Spleen (tissue), 11 donors: ENCODE measurements at regions not wholly inside any gene's neighbourhood (a gene's known extent, or its start where the extent isn't known, plus 50 kb on each side); places are given as distances from the start of the nearest gene placed in this dataset.

Experiments used
- DNase-seq: peaks from one replicate; pipeline ENCODE4 v3.0.0-alpha.2; 2020
- H3K27ac ChIP-seq, 8 donors: fragments of 200-600 bp; sonication (generic) in 7 of 8; 1 replicate in 4 of 8; 2 replicates in 4 of 8; pipeline versions ENCODE4 v1.5.0 to v1.8.0; 2016 to 2021; ENCODE audit warnings: inconsistent platforms in 4 of 8, mild to moderate bottlenecking in 4 of 8, moderate library complexity in 1 of 8
- H3K27me3 ChIP-seq, 7 donors: fragments of 200-600 bp; sonication (generic) in 6 of 7; replicated peaks in 1 of 7; 1 replicate in 4 of 7; 2 replicates in 3 of 7; pipeline versions ENCODE4 v1.5.0 to v1.8.0; 2016 to 2021; ENCODE audit warnings: inconsistent platforms in 3 of 7, mild to moderate bottlenecking in 1 of 7
- H3K36me3 ChIP-seq, 6 donors: fragments of 200-600 bp; sonication (generic) in 5 of 6; 1 replicate in 4 of 6; 2 replicates in 2 of 6; pipeline versions ENCODE4 v1.5.0 to v1.8.0; 2016 to 2021; ENCODE audit warnings: inconsistent platforms in 2 of 6
- H3K4me1 ChIP-seq, 6 donors: fragments of 200-600 bp; sonication (generic) in 5 of 6; 1 replicate in 3 of 6; 2 replicates in 3 of 6; pipeline versions ENCODE4 v1.5.0 to v1.8.0; 2016 to 2021; ENCODE audit warnings: inconsistent platforms in 3 of 6
- H3K4me3 ChIP-seq, 8 donors: fragments of 200-600 bp; sonication (generic) in 7 of 8; 1 replicate in 4 of 8; 2 replicates in 4 of 8; pipeline versions ENCODE4 v1.5.0 to v1.8.0; 2016 to 2021; ENCODE audit warnings: inconsistent platforms in 4 of 8, mild to moderate bottlenecking in 4 of 8, moderate library complexity in 2 of 8
- H3K9me3 ChIP-seq, 8 donors: fragments of 200-600 bp; sonication (generic) in 7 of 8; 1 replicate in 4 of 8; 2 replicates in 4 of 8; pipeline versions ENCODE4 v1.5.0 to v1.8.0; 2016 to 2021; ENCODE audit warnings: inconsistent platforms in 4 of 8
- CTCF ChIP-seq, 11 experiments: fragments of 200-600 bp in 7 of 11; fragments of 450-650 bp in 4 of 11; sonication (generic) in 4 of 11; IDR thresholded peaks in 8 of 11; conservative IDR thresholded peaks in 3 of 11; 1 replicate in 7 of 11; 2 replicates in 4 of 11; pipeline versions ENCODE4 v1.4.0 to v1.8.0; 2016 to 2021; ENCODE audit warnings: antibody characterized with exemption in 11 of 11, inconsistent platforms in 4 of 11, mild to moderate bottlenecking in 1 of 11
- POLR2A ChIP-seq, 3 donors: fragments of 450-650 bp; IDR thresholded peaks; one replicate each; pipeline ENCODE4 v1.5.1; 2017; ENCODE audit warnings: antibody characterized with exemption in 3 of 3, mild to moderate bottlenecking in 1 of 3
- POLR2AphosphoS5 ChIP-seq, 3 donors: sonication (generic); formaldehyde crosslinking; IDR thresholded peaks; one replicate each; pipeline ENCODE4 v1.5.1; 2017; ENCODE audit warnings: antibody characterized with exemption in 3 of 3
- WGBS, 5 donors: extraction: QIAGEN DNeasy Blood & Tissue Kit in 3 of 5; methylation state at CpG; one replicate each; pipeline versions ENCODE4 v1.1.5 to v1.1.7; 2013 to 2018; 5-methylcytosine and 5-hydroxymethylcytosine counted together
- intact Hi-C: fragments of 100-400 bp; cut with DNase I; formaldehyde crosslinking; loops from one replicate; pipeline ENCODE4 v1.15.0; 2023; ENCODE audit warnings: low total_unique reads
- donor health status: healthy with polysubstance abuse.
- donor health status: DM: no; HTN: no; CAD: no; lungs with moderate emphysema.
- donor health status: DM: no; HTN: no; CAD: no.
- donor health status: Bipolar disorder and iron deficiency.
- donor health status: healthy.
- donor health status: DM: no; HTN: no; CAD: no.
- donor health status: DM: yes; HTN: yes; CAD: no.

GRCh38 chr1:229102741-229103391 lies 168.0 kb upstream of the RAB4A start:
- TF ChIP-seq POLR2A (IDR thresholded peaks at IDR 0.05) (no peak), POLR2AphosphoS5 (IDR thresholded peaks at IDR 0.05) (no peak), CTCF (IDR thresholded peaks at IDR 0.05 in 8 of 11, conservative IDR thresholded peaks at IDR 0.05 in 3 of 11) (no peak)
- no peak overlapping the region for H3K27ac ChIP-seq
- H3K36me3 ChIP-seq = no peaks in the 10 kb centered on the region
- no peak for DNase-seq
- no peaks in the 10 kb centered on the region for H3K27me3 ChIP-seq
- H3K4me1 ChIP-seq = no peaks in the 10 kb centered on the region
- WGBS, 5 donors = 79 to 100% (median 95%) methylated on average over 2 of the region's 2 CpGs
- intact Hi-C loops = no loop called here
- peaks cover 0 to 3% (median 0%) of the 10 kb centered on the region in 8 donors for H3K9me3 ChIP-seq
- H3K4me3 ChIP-seq = no peak overlapping the region

DNA sequence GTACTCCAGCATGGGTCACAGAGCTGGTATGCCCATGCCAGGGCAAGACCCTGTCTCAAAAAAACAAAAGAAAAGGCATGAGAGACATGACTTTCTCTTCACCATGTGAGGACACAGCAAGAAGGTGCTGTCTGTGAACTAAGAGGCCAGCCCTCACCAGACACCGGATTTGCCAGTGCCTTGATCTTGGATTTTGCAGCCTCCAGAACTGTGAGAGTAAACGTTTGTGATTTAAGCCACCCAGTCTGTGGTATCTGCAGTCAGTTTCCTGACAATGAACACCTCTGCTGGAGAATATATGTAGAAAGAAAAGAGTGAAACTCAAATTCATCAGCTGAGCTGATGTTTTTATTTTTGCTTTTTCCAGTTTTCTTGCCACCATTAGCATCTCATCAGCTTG lies 166.3 kb upstream of the RAB4A start:
- intact Hi-C loops = no loop called here
- DNase-seq = no peak
- Histone ChIP-seq H3K27ac (no peak overlapping the region), H3K4me1 (peaks cover 0 to 15% (median 4%) of the 10 kb centered on the region in 6 donors), H3K36me3 (no peaks in the 10 kb centered on the region), H3K27me3 (no peaks in the 10 kb centered on the region), H3K9me3 (peaks cover 0 to 3% (median 0%) of the 10 kb centered on the region in 8 donors), H3K4me3 (no peak overlapping the region)
- TF ChIP-seq POLR2AphosphoS5 (IDR thresholded peaks at IDR 0.05) (no peak), POLR2A (IDR thresholded peaks at IDR 0.05) (no peak), CTCF (IDR thresholded peaks at IDR 0.05 in 8 of 11, conservative IDR thresholded peaks at IDR 0.05 in 3 of 11) (no peak)
- WGBS, 5 donors = 74 to 85% (median 81%) methylated on average over 2 of the region's 2 CpGs

- Histone ChIP-seq H3K4me1 (peaks cover 0 to 17% (median 4%) of the 10 kb centered on the region in 6 donors), H3K4me3 (no peak overlapping the region), H3K36me3 (no peaks in the 10 kb centered on the region), H3K27ac (no peak overlapping the region), H3K27me3 (no peaks in the 10 kb centered on the region), H3K9me3 (peaks cover 0 to 3% (median 0%) of the 10 kb centered on the region in 8 donors)
- intact Hi-C loops = no loop called here
- TF ChIP-seq CTCF (IDR thresholded peaks at IDR 0.05 in 8 of 11, conservative IDR thresholded peaks at IDR 0.05 in 3 of 11) (no peak), POLR2AphosphoS5 (IDR thresholded peaks at IDR 0.05) (no peak), POLR2A (IDR thresholded peaks at IDR 0.05) (no peak)
- DNase-seq = no peak
- WGBS, 5 donors = 69 to 86% (median 79%) methylated on average over 3 of the region's 3 CpGs
Measured at GRCh38 chr1:229105109-229105508, 165.8 kb upstream of the RAB4A start.

DNA sequence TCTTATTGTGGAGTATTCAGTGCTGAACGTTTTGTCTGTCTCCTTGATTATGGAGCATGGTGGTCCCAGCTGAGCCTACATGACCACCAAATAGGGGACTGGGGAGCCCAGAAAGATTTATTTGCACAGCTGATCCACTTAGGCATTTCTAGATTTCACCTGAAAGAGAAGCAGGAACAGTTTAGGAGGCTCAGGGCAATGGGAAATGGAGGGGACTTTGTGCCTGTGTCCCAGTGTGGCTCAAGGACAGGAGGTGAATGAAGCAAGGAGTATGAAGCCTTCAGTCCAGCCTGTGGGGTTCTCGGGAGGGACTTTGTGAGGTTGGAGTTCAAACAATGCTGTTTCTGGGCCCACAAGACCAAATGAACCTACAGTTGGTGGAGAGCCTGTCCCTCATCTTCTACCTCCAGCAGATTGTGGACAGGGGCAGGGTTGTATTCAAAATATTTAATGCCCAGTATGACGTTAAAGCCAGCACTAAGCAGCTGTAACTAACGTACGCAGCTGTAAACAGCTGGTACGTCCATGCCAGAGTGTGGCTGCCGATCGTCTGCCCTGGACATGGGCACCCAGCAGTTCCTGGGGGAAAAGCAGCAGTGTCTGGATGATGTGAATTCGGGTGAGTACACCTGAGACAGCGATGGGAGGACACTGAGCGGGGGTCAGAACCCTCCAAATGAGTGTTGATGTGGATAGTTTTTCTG lies 164.9 kb upstream of the RAB4A start:
- no peak for TF ChIP-seq CTCF (IDR thresholded peaks at IDR 0.05 in 8 of 11, conservative IDR thresholded peaks at IDR 0.05 in 3 of 11)
- TF ChIP-seq POLR2AphosphoS5 (IDR thresholded peaks at IDR 0.05) = no peak
- TF ChIP-seq POLR2A (IDR thresholded peaks at IDR 0.05) = no peak
- 87 to 94% (median 90%) methylated on average over 11 of the region's 11 CpGs for WGBS, 5 donors
- Histone ChIP-seq H3K4me1 (peaks cover 0 to 17% (median 4%) of the 10 kb centered on the region in 6 donors), H3K36me3 (no peaks in the 10 kb centered on the region), H3K27me3 (no peaks in the 10 kb centered on the region), H3K27ac (no peak overlapping the region), H3K4me3 (no peak overlapping the region), H3K9me3 (peaks cover 0 to 3% (median 0%) of the 10 kb centered on the region in 8 donors)
- DNase-seq = no peak
- intact Hi-C loops = no loop called here
